ENCODE measurements at regions not wholly inside any gene's neighbourhood (a gene's known extent, or its start where the extent isn't known, plus 50 kb on each side); places are given as distances from the start of the nearest gene placed in this dataset.

DNA sequence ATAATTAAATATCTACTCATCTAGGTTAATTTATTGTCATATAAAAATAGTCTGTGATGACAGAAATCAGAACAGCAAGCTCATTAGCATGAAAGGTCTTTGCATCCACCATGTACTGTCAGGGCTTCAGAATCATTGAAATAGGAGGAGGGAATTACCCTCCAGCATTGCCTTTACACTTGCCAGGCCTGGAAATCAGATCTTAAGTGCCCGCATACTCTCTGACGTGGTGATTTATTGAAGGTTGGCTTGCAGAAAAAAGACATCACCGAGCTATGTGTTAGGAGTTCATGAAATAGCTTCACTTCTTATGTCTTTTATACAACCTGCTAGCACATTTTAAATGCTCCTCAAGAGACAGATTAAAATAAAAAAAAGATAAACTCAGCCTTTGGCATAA is 661.7 kb upstream of the SLITRK1 start (continued):
- no peak for TF ChIP-seq HMGA2 (CRISPR knock-in tag; IDR thresholded peaks at IDR 0.05)

DNA sequence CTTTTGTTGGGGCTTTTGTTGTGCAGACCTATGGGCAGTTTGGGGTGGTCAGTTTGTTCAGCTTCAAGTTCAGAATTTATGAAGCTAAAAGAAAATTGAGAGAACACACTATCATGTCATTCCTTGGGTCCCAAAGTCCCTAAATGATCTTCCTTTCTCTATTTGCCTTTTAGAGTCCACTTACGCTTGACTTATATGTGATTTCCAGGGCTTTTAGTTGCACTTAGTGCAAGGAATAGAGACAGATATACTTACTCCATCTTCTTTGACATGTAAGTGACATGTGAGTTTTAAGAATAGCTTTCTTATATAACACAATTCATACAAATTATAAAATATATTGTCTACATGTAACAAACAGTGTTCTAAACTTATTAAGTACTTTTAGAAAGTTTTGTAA is 660.1 kb upstream of the SLITRK1 start:
- TF ChIP-seq, protein P1, sequence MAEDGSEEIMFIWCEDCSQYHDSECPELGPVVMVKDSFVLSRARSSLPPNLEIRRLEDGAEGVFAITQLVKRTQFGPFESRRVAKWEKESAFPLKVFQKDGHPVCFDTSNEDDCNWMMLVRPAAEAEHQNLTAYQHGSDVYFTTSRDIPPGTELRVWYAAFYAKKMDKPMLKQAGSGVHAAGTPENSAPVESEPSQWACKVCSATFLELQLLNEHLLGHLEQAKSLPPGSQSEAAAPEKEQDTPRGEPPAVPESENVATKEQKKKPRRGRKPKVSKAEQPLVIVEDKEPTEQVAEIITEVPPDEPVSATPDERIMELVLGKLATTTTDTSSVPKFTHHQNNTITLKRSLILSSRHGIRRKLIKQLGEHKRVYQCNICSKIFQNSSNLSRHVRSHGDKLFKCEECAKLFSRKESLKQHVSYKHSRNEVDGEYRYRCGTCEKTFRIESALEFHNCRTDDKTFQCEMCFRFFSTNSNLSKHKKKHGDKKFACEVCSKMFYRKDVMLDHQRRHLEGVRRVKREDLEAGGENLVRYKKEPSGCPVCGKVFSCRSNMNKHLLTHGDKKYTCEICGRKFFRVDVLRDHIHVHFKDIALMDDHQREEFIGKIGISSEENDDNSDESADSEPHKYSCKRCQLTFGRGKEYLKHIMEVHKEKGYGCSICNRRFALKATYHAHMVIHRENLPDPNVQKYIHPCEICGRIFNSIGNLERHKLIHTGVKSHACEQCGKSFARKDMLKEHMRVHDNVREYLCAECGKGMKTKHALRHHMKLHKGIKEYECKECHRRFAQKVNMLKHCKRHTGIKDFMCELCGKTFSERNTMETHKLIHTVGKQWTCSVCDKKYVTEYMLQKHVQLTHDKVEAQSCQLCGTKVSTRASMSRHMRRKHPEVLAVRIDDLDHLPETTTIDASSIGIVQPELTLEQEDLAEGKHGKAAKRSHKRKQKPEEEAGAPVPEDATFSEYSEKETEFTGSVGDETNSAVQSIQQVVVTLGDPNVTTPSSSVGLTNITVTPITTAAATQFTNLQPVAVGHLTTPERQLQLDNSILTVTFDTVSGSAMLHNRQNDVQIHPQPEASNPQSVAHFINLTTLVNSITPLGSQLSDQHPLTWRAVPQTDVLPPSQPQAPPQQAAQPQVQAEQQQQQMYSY (CRISPR knock-in tag; IDR thresholded peaks at IDR 0.05) = no peak
- no peak for TF ChIP-seq ZNF671 (CRISPR knock-in tag; IDR thresholded peaks at IDR 0.05)
- no peak for TF ChIP-seq NR3C1 (CRISPR knock-in tag; conservative IDR thresholded peaks at IDR 0.05; ENCODE audit: low read depth)
- TF ChIP-seq ZNF423 (CRISPR knock-in tag; IDR thresholded peaks at IDR 0.05) = no peak
- TF ChIP-seq, protein P2, sequence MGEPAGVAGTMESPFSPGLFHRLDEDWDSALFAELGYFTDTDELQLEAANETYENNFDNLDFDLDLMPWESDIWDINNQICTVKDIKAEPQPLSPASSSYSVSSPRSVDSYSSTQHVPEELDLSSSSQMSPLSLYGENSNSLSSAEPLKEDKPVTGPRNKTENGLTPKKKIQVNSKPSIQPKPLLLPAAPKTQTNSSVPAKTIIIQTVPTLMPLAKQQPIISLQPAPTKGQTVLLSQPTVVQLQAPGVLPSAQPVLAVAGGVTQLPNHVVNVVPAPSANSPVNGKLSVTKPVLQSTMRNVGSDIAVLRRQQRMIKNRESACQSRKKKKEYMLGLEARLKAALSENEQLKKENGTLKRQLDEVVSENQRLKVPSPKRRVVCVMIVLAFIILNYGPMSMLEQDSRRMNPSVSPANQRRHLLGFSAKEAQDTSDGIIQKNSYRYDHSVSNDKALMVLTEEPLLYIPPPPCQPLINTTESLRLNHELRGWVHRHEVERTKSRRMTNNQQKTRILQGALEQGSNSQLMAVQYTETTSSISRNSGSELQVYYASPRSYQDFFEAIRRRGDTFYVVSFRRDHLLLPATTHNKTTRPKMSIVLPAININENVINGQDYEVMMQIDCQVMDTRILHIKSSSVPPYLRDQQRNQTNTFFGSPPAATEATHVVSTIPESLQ (CRISPR knock-in tag; IDR thresholded peaks at IDR 0.05) = no peak
- TF ChIP-seq CREB1 (CRISPR knock-in tag; IDR thresholded peaks at IDR 0.05) = no peak
- TF ChIP-seq ZNF219 (CRISPR knock-in tag; IDR thresholded peaks at IDR 0.05; ENCODE audit: borderline replicate concordance) = no peak
- no peak for TF ChIP-seq SP1 (CRISPR knock-in tag; conservative IDR thresholded peaks at IDR 0.05)
- Mint-ChIP-seq H3K27me3 (ENCODE audit: low read depth) (no peaks in the 10 kb centered on the region), H3K9me3 (peaks cover 17% of the 10 kb centered on the region), H3K27ac (no peak overlapping the region), H3K4me3 (no peak overlapping the region), H3K4me1 (no peaks in the 10 kb centered on the region), H3K36me3 (no peaks in the 10 kb centered on the region)
- DNase-seq (ENCODE audit: low spot score) (no peak), ATAC-seq (no peak)
- CTCF ChIA-PET = no interaction called here
- POLR2A ChIA-PET = no interaction called here

DNA sequence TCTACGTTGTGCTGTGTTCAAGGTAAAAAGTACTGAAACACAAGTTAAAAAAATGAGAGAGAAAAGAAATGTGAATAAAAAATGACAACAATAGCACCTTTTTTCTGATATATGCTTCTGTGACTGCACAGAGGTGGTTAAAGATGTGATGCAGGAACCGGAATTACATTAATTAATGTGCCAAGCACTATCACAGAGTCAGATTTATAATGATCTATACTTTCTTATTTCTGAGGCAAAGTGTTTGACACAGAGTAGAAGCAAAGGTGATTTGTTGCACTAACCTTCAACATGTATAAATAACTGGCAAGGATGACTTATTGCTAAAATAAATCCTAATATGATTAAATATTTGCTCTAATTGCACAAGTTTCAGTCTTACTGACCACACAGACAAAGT is 654.6 kb upstream of the SLITRK1 start:
- no peak for ATAC-seq
- DNase-seq (ENCODE audit: low spot score) = no peak
- no peaks in the 10 kb centered on the region for H3K27me3 Mint-ChIP-seq (ENCODE audit: low read depth)
- H3K27ac Mint-ChIP-seq = no peak overlapping the region
- H3K4me3 Mint-ChIP-seq = no peak overlapping the region
- ChIA-PET CTCF (no interaction called here), POLR2A (no interaction called here)
- TF ChIP-seq, protein P2 (CRISPR knock-in tag; IDR thresholded peaks at IDR 0.05) = no peak
- no peak for TF ChIP-seq TP53 (CRISPR knock-in tag; IDR thresholded peaks at IDR 0.05)
- no peak for TF ChIP-seq ETV6 (CRISPR knock-in tag; IDR thresholded peaks at IDR 0.05)
- TF ChIP-seq, protein P3, sequence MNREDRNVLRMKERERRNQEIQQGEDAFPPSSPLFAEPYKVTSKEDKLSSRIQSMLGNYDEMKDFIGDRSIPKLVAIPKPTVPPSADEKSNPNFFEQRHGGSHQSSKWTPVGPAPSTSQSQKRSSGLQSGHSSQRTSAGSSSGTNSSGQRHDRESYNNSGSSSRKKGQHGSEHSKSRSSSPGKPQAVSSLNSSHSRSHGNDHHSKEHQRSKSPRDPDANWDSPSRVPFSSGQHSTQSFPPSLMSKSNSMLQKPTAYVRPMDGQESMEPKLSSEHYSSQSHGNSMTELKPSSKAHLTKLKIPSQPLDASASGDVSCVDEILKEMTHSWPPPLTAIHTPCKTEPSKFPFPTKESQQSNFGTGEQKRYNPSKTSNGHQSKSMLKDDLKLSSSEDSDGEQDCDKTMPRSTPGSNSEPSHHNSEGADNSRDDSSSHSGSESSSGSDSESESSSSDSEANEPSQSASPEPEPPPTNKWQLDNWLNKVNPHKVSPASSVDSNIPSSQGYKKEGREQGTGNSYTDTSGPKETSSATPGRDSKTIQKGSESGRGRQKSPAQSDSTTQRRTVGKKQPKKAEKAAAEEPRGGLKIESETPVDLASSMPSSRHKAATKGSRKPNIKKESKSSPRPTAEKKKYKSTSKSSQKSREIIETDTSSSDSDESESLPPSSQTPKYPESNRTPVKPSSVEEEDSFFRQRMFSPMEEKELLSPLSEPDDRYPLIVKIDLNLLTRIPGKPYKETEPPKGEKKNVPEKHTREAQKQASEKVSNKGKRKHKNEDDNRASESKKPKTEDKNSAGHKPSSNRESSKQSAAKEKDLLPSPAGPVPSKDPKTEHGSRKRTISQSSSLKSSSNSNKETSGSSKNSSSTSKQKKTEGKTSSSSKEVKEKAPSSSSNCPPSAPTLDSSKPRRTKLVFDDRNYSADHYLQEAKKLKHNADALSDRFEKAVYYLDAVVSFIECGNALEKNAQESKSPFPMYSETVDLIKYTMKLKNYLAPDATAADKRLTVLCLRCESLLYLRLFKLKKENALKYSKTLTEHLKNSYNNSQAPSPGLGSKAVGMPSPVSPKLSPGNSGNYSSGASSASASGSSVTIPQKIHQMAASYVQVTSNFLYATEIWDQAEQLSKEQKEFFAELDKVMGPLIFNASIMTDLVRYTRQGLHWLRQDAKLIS (CRISPR knock-in tag; IDR thresholded peaks at IDR 0.05; ENCODE audit: borderline replicate concordance) = no peak
- TF ChIP-seq, protein P4, sequence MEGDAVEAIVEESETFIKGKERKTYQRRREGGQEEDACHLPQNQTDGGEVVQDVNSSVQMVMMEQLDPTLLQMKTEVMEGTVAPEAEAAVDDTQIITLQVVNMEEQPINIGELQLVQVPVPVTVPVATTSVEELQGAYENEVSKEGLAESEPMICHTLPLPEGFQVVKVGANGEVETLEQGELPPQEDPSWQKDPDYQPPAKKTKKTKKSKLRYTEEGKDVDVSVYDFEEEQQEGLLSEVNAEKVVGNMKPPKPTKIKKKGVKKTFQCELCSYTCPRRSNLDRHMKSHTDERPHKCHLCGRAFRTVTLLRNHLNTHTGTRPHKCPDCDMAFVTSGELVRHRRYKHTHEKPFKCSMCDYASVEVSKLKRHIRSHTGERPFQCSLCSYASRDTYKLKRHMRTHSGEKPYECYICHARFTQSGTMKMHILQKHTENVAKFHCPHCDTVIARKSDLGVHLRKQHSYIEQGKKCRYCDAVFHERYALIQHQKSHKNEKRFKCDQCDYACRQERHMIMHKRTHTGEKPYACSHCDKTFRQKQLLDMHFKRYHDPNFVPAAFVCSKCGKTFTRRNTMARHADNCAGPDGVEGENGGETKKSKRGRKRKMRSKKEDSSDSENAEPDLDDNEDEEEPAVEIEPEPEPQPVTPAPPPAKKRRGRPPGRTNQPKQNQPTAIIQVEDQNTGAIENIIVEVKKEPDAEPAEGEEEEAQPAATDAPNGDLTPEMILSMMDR (IDR thresholded peaks at IDR 0.05) = no peak
- no peaks in the 10 kb centered on the region for H3K36me3 Mint-ChIP-seq
- peaks cover 8% of the 10 kb centered on the region; the same call in 1 of the 2 replicates for H3K9me3 Mint-ChIP-seq
- no peaks in the 10 kb centered on the region for H3K4me1 Mint-ChIP-seq
